HG02571 (cell line): ENCODE measurements at regions not wholly inside any gene's neighbourhood (a gene's known extent, or its start where the extent isn't known, plus 50 kb on each side); places are given as distances from the start of the nearest gene placed in this dataset.

Experiments
- ATAC-seq: cut with Tn5 transposase; IDR thresholded peaks from one replicate; pipeline ENCODE4 v1.9.1; 2021; ENCODE audit warnings: mild to moderate bottlenecking, moderate library complexity; ENCODE audit not compliant: unreplicated experiment

DNA sequence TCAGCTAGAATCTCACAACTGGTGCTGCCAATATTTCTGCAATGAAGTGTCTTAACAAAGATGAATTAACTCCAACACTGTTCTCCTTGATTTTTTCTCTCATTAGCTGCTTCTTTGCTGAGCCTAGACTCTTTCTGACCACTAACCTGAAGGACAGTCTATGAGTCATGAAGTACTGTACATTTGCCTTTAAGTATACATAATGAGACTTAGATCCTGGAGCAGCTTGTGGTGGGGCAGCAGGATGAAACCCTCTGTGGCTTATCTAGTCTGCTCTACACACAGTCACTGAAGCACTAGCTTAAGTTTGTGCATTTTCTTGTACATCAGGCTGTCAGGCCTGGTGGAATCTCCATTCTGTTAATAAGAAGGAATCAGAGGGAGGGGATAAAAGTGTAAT is 307.4 kb upstream of the SMIM31 start:
- ATAC-seq, result no peak

GRCh38 chr4:164461901-164462300 is 292.0 kb upstream of the SMIM31 start:
- no peak for ATAC-seq

DNA sequence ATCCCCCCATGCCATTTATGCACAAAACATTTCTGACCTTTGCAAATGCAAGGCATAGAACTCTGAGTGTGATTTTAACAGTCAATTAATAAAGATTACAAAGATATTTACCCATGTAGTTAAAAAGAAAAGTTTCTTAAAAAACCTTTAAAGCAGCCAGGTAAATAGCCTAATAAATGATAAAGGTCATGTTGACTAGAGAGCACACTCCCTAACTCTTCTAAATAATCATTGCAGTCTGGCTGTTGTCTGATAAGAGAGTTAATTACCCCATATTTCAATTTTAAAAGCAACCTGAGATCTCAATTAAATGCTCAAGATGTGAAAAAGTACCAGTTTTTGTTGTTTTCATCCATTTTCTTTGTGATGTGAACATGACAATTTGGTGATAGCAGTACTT is 291.5 kb upstream of the SMIM31 start:
- ATAC-seq, result no peak

DNA sequence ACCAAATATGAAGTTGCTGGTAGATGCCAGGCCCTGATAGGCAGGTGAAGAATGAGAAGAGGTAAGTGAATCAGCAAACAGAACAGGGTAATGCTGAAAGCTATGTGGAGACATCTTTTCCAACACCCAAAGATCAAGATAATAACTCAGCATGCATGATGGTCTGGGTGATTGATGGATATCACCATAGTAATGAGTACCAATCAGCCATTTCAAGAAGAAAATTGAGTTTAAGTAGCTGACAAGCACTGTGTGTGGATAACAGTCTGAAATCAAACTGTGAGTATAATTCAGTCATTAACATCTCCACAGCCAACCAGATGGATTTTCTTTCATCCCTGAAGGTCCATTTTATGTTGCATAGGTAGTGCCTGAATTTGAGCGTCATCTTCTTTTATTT is 289.6 kb upstream of the SMIM31 start:
- no peak for ATAC-seq

DNA sequence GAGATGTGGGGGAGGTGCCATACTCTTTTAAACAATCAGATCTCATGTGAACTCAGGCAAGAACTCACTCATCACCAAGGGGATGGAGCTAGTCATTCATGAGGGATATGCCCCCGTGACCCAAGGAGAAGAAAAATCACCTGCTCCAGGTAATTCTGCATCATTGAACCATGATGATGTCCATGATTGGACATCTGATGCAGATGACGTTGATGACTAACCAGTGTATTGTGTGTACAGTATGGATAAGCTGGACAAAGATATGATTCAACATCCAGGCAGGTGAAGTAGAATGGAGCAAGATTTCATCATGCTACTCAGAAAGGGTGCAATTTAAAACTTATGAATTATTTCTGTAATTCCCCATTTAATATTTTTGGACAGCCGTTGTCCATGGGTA is 286.4 kb upstream of the SMIM31 start:
- no peak for ATAC-seq

DNA sequence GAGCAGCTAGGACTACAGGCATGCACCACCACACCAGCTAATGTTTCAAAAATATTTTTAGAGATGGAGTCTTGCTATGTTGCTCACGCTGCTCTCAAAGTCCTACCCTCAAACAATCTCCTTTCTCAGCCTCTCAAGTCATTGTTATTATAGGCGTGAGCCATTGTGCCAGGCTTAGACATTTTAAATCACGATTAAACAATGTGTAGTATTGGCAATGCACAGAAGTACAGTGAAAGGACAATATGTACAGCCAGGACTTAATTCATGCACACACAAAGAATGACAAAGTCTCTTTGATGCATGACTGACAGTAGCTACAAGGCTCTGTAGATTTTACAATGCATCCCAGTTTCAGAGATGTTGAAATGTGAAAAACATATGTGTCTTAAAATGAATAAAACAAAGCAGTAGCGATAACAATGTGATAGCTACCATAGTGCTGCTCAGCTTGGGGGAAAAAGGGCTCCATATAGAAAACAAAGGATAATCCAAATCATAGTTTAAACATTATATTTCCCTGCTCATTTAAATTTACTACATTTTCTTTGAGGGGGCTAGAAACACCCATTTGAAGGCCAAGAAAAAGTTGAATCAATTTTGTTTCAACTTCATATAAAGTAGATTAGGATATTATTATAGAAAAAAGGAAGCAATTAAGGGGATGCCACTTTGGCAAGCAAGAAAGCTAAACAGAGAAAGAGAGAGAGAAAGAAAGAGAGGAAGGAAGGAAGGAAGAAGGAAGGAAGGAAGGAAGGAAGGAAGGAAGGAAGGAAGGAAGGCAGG is 272.4 kb upstream of the SMIM31 start:
- no peak for ATAC-seq

DNA sequence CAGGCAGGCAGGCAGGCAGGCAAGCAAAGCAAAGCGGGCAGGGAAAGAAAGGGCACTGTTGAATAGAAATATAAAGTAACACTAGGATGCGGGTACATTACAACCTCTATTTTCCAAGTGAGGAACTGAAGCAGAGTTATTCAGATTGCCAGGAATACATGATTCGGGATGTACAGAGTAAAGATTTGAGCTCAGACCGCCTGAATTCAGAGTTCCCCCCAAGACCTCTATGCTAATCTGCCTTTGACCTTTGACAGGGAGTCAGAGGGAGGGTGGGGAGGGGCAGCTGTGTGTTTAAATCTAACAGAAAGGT is 271.9 kb upstream of the SMIM31 start:
- no peak for ATAC-seq

DNA sequence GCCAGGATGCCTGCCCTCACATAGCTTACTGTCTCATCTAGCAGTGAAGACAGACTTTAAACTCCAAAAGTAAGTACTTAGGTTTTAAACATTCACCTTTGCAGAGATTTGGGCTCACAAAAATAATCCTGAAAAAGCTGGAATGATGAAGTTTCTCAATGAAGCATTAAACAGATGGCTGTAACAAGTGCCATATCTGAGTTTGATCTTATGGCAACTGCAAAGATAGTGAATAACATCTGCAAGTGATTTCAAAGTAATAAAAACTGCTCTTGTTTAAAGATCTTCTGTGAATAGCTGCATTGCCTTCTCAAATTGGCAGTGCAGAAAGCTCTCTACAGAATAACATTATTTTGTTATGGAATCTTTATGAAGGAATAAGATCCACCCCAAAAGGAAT is 271.2 kb upstream of the SMIM31 start:
- no peak for ATAC-seq

GRCh38 chr4:164483711-164484110 is 270.2 kb upstream of the SMIM31 start:
- ATAC-seq, result no peak

GRCh38 chr4:164484551-164484950 is 269.4 kb upstream of the SMIM31 start:
- no peak for ATAC-seq

DNA sequence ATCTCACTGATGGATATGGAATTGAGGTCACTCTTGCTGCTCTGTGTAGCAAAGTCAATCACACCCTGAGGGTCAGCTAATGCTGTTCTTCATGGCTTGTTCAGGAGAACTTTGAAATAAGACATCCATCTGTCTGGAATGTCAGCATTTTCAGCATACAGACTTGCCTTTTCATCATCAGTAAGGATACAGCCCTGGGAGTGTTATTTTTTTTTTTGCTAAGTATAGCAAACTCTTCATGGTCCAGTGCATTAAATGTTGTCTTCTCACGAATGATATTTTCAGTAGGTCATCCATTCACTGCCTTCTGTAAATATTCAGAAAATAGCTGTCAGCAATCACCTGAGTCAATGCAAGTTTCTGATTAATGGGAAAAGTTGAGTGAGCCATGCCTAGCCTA is 268.8 kb upstream of the SMIM31 start:
- no peak for ATAC-seq

DNA sequence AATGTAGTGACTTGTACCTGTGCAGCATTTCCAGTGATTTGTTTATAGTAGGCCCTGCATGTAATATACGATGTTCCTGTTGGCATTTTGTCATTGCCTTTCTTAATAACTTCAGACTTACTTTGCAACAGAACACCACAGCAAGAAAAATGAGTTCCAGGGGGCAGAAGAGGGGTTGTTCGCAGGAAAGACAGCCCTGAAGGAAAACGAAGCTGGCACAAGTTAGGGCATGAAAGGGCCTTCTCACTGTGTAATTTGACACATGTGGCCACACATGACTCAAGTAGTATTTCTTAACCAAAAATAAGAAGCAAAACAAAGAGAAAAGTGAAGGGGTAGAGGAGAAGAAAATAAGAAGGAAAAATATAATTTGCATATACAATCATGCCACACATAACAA is 265.8 kb upstream of the SMIM31 start:
- no peak for ATAC-seq

- no peak for ATAC-seq
Observed at GRCh38 chr4:164501074-164501473, 252.9 kb upstream of the SMIM31 start.

- no peak for ATAC-seq
Observed at GRCh38 chr4:164503874-164504273, 250.1 kb upstream of the SMIM31 start.

GRCh38 chr4:164508097-164508496 is 245.8 kb upstream of the SMIM31 start:
- ATAC-seq, result no peak

DNA sequence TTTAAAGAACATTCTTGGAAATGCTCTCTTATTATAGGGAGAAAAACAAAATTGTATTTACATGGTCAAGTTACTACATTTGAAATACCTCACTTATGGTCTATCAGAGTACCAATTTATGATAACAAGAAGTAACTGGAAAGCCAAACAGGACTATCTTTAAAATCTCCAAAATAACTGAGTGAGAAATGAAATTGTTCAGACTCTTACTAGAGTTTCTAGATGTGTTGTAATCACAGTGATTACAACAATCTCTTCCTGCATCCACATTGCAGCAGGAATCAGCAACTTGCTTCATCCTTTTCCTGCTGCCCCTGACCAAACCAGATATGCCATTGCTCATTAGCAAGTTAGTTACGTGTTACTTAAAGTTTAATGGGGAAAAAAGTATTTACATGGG is 245.2 kb upstream of the SMIM31 start:
- no peak for ATAC-seq

GRCh38 chr4:164509951-164510350 is 244.0 kb upstream of the SMIM31 start:
- no peak for ATAC-seq

DNA sequence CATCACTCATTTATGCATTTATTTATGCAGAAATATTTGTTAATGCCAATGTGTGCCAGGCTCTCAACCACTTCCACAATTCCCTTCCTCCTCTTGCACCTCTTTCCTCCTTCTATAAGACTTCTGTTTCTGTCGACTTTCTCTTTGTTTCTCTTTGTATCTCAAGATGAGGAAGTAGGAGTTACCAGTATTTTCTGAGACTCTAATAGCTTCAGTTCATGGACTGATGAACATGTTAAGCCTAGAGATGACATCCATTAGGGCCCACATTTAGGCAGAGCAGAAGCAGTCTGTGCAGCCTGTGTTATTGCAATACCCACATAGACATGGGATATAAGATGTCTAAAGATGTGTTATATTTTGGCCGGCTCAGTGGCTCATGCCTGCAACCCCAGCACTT is 241.8 kb upstream of the SMIM31 start:
- ATAC-seq, result no peak

- ATAC-seq, result no peak
Observed at GRCh38 chr4:164514765-164515164, 239.2 kb upstream of the SMIM31 start.

GRCh38 chr4:164524789-164525188 is 229.1 kb upstream of the SMIM31 start:
- ATAC-seq, result no peak

- no peak for ATAC-seq
Observed at GRCh38 chr4:164526933-164527583, 226.9 kb upstream of the SMIM31 start.

- no peak for ATAC-seq
Observed at GRCh38 chr4:164529058-164529457, 224.9 kb upstream of the SMIM31 start.

DNA sequence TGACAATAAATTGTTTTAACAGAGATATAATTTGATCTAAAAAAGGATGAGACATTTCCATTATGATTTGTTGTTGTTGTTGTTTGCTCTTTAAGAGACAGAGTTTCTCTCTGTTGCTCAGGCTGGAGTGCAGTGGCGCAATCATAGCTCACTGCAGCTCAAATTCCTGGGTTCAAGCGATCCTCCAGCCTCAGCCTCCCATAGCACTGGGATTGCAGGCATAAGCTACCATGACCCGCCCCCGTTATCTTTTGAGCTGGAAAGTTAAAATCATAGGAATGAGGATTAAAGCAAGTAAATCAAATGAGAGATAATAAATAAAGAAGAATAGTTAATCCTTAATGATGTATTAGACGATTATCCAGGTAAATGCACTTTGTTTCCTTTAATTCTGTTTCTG is 224.4 kb upstream of the SMIM31 start:
- ATAC-seq, result no peak
